ENCODE measurements at regions not wholly inside any gene's neighbourhood (a gene's known extent, or its start where the extent isn't known, plus 50 kb on each side); places are given as distances from the start of the nearest gene placed in this dataset.

GRCh38 chr11:112748713-112749543, 212.3 kb upstream of the NCAM1 start:
- POLR2A ChIA-PET = no interaction called here
- DNase-seq (ENCODE audit: extremely low spot score) = peak; percentile 15
- TF ChIP-seq, protein P1, sequence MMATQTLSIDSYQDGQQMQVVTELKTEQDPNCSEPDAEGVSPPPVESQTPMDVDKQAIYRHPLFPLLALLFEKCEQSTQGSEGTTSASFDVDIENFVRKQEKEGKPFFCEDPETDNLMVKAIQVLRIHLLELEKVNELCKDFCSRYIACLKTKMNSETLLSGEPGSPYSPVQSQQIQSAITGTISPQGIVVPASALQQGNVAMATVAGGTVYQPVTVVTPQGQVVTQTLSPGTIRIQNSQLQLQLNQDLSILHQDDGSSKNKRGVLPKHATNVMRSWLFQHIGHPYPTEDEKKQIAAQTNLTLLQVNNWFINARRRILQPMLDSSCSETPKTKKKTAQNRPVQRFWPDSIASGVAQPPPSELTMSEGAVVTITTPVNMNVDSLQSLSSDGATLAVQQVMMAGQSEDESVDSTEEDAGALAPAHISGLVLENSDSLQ (IDR thresholded peaks at IDR 0.05) = peak; percentile 81
- TF ChIP-seq CTBP1 (IDR thresholded peaks at IDR 0.05; ENCODE audit: borderline replicate concordance) = no peak
- CTCF ChIA-PET = interaction anchor here (0.8 kb wide), 1 partner anchor 36 kb away, joined by 3 read pairs; no protein-coding TSS in a partner anchor

DNA sequence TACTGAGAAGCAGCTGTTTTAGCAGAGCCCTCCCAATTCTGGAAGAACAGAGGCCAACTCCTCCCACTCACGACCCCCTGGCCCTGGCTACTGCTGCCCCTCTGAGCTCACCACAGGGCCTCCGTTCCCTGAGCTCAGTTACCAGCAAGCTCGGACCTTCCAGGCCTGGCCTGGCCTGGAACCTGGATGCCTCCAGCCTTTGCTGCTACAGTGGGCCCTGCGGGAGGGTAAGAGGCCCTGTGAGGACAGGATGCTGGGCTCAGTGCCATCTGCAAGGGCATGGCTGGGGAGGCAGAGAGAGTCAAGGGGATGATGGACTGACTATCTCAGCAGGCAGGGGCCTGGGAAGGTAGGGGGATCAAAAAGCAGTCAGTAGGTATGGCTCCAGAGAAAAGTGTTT, 209.9 kb upstream of the NCAM1 start:
- DNase-seq (ENCODE audit: extremely low spot score) = no peak
- ChIA-PET POLR2A (no interaction called here), CTCF (interaction anchor here (0.6 kb wide), 1 partner anchor 62 kb away, joined by 3 read pairs; no protein-coding TSS in a partner anchor)
- TF ChIP-seq CTBP1 (IDR thresholded peaks at IDR 0.05; ENCODE audit: borderline replicate concordance) (no peak), FOXK2 (IDR thresholded peaks at IDR 0.05) (no peak), NFRKB (IDR thresholded peaks at IDR 0.05) (no peak), ELF4 (IDR thresholded peaks at IDR 0.05) (no peak), ARNT (IDR thresholded peaks at IDR 0.05) (no peak)
- TF ChIP-seq, protein P1 (IDR thresholded peaks at IDR 0.05) = no peak

GRCh38 chr11:112751772-112752171, 209.4 kb upstream of the NCAM1 start:
- POLR2A ChIA-PET = no interaction called here
- CTCF ChIA-PET = interaction anchor here (0.9 kb wide), 1 partner anchor 164 kb away, joined by 3 read pairs; no protein-coding TSS in a partner anchor

DNA sequence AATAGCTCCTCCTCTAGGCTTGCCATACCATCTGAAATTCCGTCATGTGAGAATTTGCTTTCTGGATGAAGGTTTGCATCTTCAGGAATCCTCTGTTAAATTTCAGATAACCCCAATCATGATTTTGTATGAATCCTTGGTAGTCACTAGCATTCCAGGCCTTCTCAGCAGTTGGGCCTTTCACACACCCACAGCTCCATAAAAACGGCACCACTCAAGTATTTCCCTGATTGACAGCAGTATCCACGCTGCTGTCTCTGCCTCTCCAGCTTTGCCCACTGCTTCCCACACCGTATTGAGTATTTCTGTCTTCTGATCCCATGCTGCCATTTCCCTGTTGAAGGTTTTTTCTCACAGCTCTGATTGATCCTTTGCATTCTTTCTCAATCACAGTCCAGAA, 208.7 kb upstream of the NCAM1 start:
- POLR2A ChIA-PET = no interaction called here
- TF ChIP-seq ELF4 (IDR thresholded peaks at IDR 0.05) = no peak
- TF ChIP-seq, protein P1 (IDR thresholded peaks at IDR 0.05) = 0 out of 2 replicates have a peak, but pooled peaks have one; percentile 11

More at GRCh38 chr11:112751772-112752171, 209.4 kb upstream of the NCAM1 start:
- TF ChIP-seq SUZ12 (IDR thresholded peaks at IDR 0.05) = no peak
- no peak for TF ChIP-seq SP1 (IDR thresholded peaks at IDR 0.05)
- no peak for TF ChIP-seq HDGF (IDR thresholded peaks at IDR 0.05; ENCODE audit: borderline replicate concordance)
- TF ChIP-seq ZNF384 (IDR thresholded peaks at IDR 0.05) = no peak
- no peak for TF ChIP-seq FOXK2 (IDR thresholded peaks at IDR 0.05)
- TF ChIP-seq ELF4 (IDR thresholded peaks at IDR 0.05) = no peak
- no peak for TF ChIP-seq BHLHE40 (IDR thresholded peaks at IDR 0.05; ENCODE audit: borderline replicate concordance)
- TF ChIP-seq ARNT (IDR thresholded peaks at IDR 0.05) = no peak
- TF ChIP-seq LEF1 (IDR thresholded peaks at IDR 0.05; ENCODE audit: borderline replicate concordance) = no peak
- no peak for TF ChIP-seq CTBP1 (IDR thresholded peaks at IDR 0.05; ENCODE audit: borderline replicate concordance)
- TF ChIP-seq NFRKB (IDR thresholded peaks at IDR 0.05) = no peak
- TF ChIP-seq FOXA1 (IDR thresholded peaks at IDR 0.05) = no peak
- DNase-seq (ENCODE audit: extremely low spot score) = no peak

DNA sequence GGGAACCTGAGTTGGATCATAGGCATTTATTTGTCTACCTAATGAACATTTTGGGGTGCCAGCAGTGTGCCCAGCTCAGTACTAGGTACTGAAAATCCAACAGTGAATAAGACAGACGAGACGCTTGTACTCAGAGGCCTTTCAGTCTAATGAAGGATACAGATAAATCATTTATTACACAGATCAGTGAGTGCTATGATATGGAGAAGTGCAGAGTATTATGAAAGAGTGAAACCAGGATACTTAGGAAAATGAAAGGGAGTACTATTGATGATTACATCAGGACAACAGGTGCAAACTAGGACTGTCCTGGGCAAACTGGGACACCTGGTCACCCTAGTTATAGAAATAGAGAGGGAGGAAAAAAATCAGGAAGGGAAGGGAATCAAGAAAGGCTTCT, 207.5 kb upstream of the NCAM1 start:
- DNase-seq (ENCODE audit: extremely low spot score) = no peak
- TF ChIP-seq L3MBTL2 (conservative IDR thresholded peaks at IDR 0.05) = no peak
- TF ChIP-seq, protein P1 (IDR thresholded peaks at IDR 0.05) = no peak
- no peak for TF ChIP-seq TARDBP (IDR thresholded peaks at IDR 0.05)
- no peak for TF ChIP-seq ELF4 (IDR thresholded peaks at IDR 0.05)
- no peak for TF ChIP-seq CTBP1 (IDR thresholded peaks at IDR 0.05; ENCODE audit: borderline replicate concordance)
- TF ChIP-seq SUZ12 (IDR thresholded peaks at IDR 0.05) = no peak
- TF ChIP-seq FOXM1 (IDR thresholded peaks at IDR 0.05; ENCODE audit: borderline replicate concordance) = no peak
- no peak for TF ChIP-seq BHLHE40 (IDR thresholded peaks at IDR 0.05; ENCODE audit: borderline replicate concordance)
- no peak for TF ChIP-seq NFRKB (IDR thresholded peaks at IDR 0.05)
- TF ChIP-seq LEF1 (IDR thresholded peaks at IDR 0.05; ENCODE audit: borderline replicate concordance) = no peak
- TF ChIP-seq FOXA1 (IDR thresholded peaks at IDR 0.05) = no peak
- TF ChIP-seq SP1 (IDR thresholded peaks at IDR 0.05) = no peak
- no peak for TF ChIP-seq FOXK2 (IDR thresholded peaks at IDR 0.05)
- TF ChIP-seq ZNF384 (IDR thresholded peaks at IDR 0.05) = no peak
- TF ChIP-seq HDGF (IDR thresholded peaks at IDR 0.05; ENCODE audit: borderline replicate concordance) = no peak
- TF ChIP-seq ARNT (IDR thresholded peaks at IDR 0.05) = no peak
- ChIA-PET POLR2A (no interaction called here), CTCF (no interaction called here)

More for the DNA sequence above, 208.7 kb upstream of the NCAM1 start:
- CTCF ChIA-PET = interaction anchor here (0.9 kb wide), 1 partner anchor 164 kb away, joined by 3 read pairs; no protein-coding TSS in a partner anchor
- no peak for DNase-seq (ENCODE audit: extremely low spot score)

GRCh38 chr11:112759418-112759817, 201.8 kb upstream of the NCAM1 start:
- ChIA-PET CTCF (interaction anchor here (0.5 kb wide), 1 partner anchor 1420 kb away, joined by 4 read pairs; no protein-coding TSS in a partner anchor), POLR2A (no interaction called here)
- TF ChIP-seq FOXA1 (IDR thresholded peaks at IDR 0.05) (no peak), SP1 (IDR thresholded peaks at IDR 0.05) (no peak), BHLHE40 (IDR thresholded peaks at IDR 0.05; ENCODE audit: borderline replicate concordance) (no peak), LEF1 (IDR thresholded peaks at IDR 0.05; ENCODE audit: borderline replicate concordance) (no peak), ELF4 (IDR thresholded peaks at IDR 0.05) (no peak), FOXM1 (IDR thresholded peaks at IDR 0.05; ENCODE audit: borderline replicate concordance) (no peak), TARDBP (IDR thresholded peaks at IDR 0.05) (no peak), L3MBTL2 (conservative IDR thresholded peaks at IDR 0.05) (no peak), CTBP1 (IDR thresholded peaks at IDR 0.05; ENCODE audit: borderline replicate concordance) (no peak), ZNF384 (IDR thresholded peaks at IDR 0.05) (no peak), NFRKB (IDR thresholded peaks at IDR 0.05) (no peak), ARNT (IDR thresholded peaks at IDR 0.05) (no peak), HDGF (IDR thresholded peaks at IDR 0.05; ENCODE audit: borderline replicate concordance) (no peak), FOXK2 (IDR thresholded peaks at IDR 0.05) (no peak), SUZ12 (IDR thresholded peaks at IDR 0.05) (no peak)
- TF ChIP-seq, protein P1 (IDR thresholded peaks at IDR 0.05) = no peak
- DNase-seq (ENCODE audit: extremely low spot score) = no peak
